Activated naive CD8-positive, alpha-beta T cell treated with anti-CD3 and anti-CD28 coated beads, Interleukin-2, amount 50 U/mL, for 24 hours (primary cell): ENCODE measurements at regions not wholly inside any gene's neighbourhood (a gene's known extent, or its start where the extent isn't known, plus 50 kb on each side); places are given as distances from the start of the nearest gene placed in this dataset.
"Not testable (repeated sequence)": the region's sequence is repeated elsewhere in the genome, so short reads cannot be mapped to it uniquely, and the experiment has no call there.

Experiments used
- ATAC-seq: fragments of 150-1000 bp; cut with Tn5 transposase; one replicate; pipeline ENCODE4 v1.10.0; 2021
- DNase-seq: peaks from one replicate; pipeline ENCODE4 v3.0.0; 2021
- H3K27ac Mint-ChIP-seq: one replicate; pipeline ENCODE4 v1.8.0; 2021; ENCODE audit warnings: mild to moderate bottlenecking, mixed read lengths
- H3K27me3 Mint-ChIP-seq: one replicate; pipeline ENCODE4 v1.8.0; 2021; ENCODE audit warnings: mixed read lengths
- H3K36me3 Mint-ChIP-seq: one replicate; pipeline ENCODE4 v1.8.0; 2021; ENCODE audit warnings: low read depth, mixed read lengths
- H3K4me1 Mint-ChIP-seq: one replicate; pipeline ENCODE4 v1.8.0; 2021; ENCODE audit warnings: mixed read lengths
- H3K4me3 Mint-ChIP-seq: one replicate; pipeline ENCODE4 v1.8.0; 2021; ENCODE audit warnings: mild to moderate bottlenecking, moderate library complexity, mixed read lengths
- H3K9me3 Mint-ChIP-seq: one replicate; pipeline ENCODE4 v1.8.0; 2021; ENCODE audit warnings: mixed read lengths

GRCh38 chr4:23022032-23022431 is 329.3 kb downstream of the GBA3 start:
- H3K9me3 Mint-ChIP-seq, result peaks cover 5% of the 10 kb centered on the region
- no peaks in the 10 kb centered on the region for H3K27me3 Mint-ChIP-seq
- no peaks in the 10 kb centered on the region for H3K4me1 Mint-ChIP-seq
- ATAC-seq (no peak), DNase-seq (no peak)
- H3K4me3 Mint-ChIP-seq, result no peak overlapping the region
- no peaks in the 10 kb centered on the region for H3K36me3 Mint-ChIP-seq
- H3K27ac Mint-ChIP-seq, result no peak overlapping the region

GRCh38 chr4:23021040-23021439 is 328.3 kb downstream of the GBA3 start:
- Mint-ChIP-seq H3K4me3 (no peak overlapping the region), H3K27me3 (no peaks in the 10 kb centered on the region), H3K27ac (no peak overlapping the region), H3K36me3 (no peaks in the 10 kb centered on the region), H3K9me3 (peaks cover 5% of the 10 kb centered on the region), H3K4me1 (no peaks in the 10 kb centered on the region)
- ATAC-seq, result no peak
- DNase-seq, result no peak

- not testable (repeated sequence) for DNase-seq, H3K9me3 Mint-ChIP-seq, H3K27ac Mint-ChIP-seq, H3K36me3 Mint-ChIP-seq, H3K27me3 Mint-ChIP-seq, H3K4me3 Mint-ChIP-seq, H3K4me1 Mint-ChIP-seq, ATAC-seq
Observed at GRCh38 chr4:23020399-23020798, 327.7 kb downstream of the GBA3 start.

- Mint-ChIP-seq H3K4me1 (no peaks in the 10 kb centered on the region), H3K9me3 (no peaks in the 10 kb centered on the region), H3K4me3 (no peak overlapping the region), H3K36me3 (no peaks in the 10 kb centered on the region), H3K27ac (no peak overlapping the region), H3K27me3 (peaks cover 3% of the 10 kb centered on the region)
- DNase-seq (no peak), ATAC-seq (no peak)
Observed at GRCh38 chr4:23016981-23017380, 324.2 kb downstream of the GBA3 start.

GRCh38 chr4:23015821-23016220 is 323.1 kb downstream of the GBA3 start:
- H3K9me3 Mint-ChIP-seq, result no peaks in the 10 kb centered on the region
- peaks cover 3% of the 10 kb centered on the region for H3K27me3 Mint-ChIP-seq

GRCh38 chr4:23009093-23009492 is 316.4 kb downstream of the GBA3 start:
- H3K4me3 Mint-ChIP-seq, result no peak overlapping the region
- no peaks in the 10 kb centered on the region for H3K4me1 Mint-ChIP-seq
- no peaks in the 10 kb centered on the region for H3K9me3 Mint-ChIP-seq
- DNase-seq (no peak), ATAC-seq (no peak)
- no peaks in the 10 kb centered on the region for H3K27me3 Mint-ChIP-seq
- no peak overlapping the region for H3K27ac Mint-ChIP-seq
- no peaks in the 10 kb centered on the region for H3K36me3 Mint-ChIP-seq

More at GRCh38 chr4:23015821-23016220, 323.1 kb downstream of the GBA3 start:
- no peak for DNase-seq
- no peaks in the 10 kb centered on the region for H3K36me3 Mint-ChIP-seq
- H3K4me3 Mint-ChIP-seq, result no peak overlapping the region
- no peak overlapping the region for H3K27ac Mint-ChIP-seq
- ATAC-seq, result no peak
- no peaks in the 10 kb centered on the region for H3K4me1 Mint-ChIP-seq

GRCh38 chr4:23006756-23007155 is 314.0 kb downstream of the GBA3 start:
- Mint-ChIP-seq H3K9me3 (no peaks in the 10 kb centered on the region), H3K27ac (no peak overlapping the region), H3K4me1 (no peaks in the 10 kb centered on the region), H3K36me3 (no peaks in the 10 kb centered on the region), H3K4me3 (no peak overlapping the region), H3K27me3 (no peaks in the 10 kb centered on the region)
- no peak for DNase-seq
- no peak for ATAC-seq

GRCh38 chr4:23005691-23006090 is 313.0 kb downstream of the GBA3 start:
- Mint-ChIP-seq H3K27me3 (no peaks in the 10 kb centered on the region), H3K27ac (no peak overlapping the region), H3K9me3 (no peaks in the 10 kb centered on the region), H3K36me3 (no peaks in the 10 kb centered on the region), H3K4me3 (no peak overlapping the region), H3K4me1 (no peaks in the 10 kb centered on the region)
- DNase-seq, result no peak
- ATAC-seq, result no peak

GRCh38 chr4:23001478-23001877 is 308.7 kb downstream of the GBA3 start:
- Mint-ChIP-seq H3K4me3 (no peak overlapping the region), H3K36me3 (no peaks in the 10 kb centered on the region), H3K27me3 (no peaks in the 10 kb centered on the region), H3K27ac (no peak overlapping the region), H3K4me1 (no peaks in the 10 kb centered on the region), H3K9me3 (peaks cover 5% of the 10 kb centered on the region)
- no peak for DNase-seq
- no peak for ATAC-seq

- Mint-ChIP-seq H3K4me3 (no peak overlapping the region), H3K27ac (no peak overlapping the region), H3K27me3 (no peaks in the 10 kb centered on the region), H3K9me3 (peaks cover 5% of the 10 kb centered on the region), H3K4me1 (no peaks in the 10 kb centered on the region), H3K36me3 (no peaks in the 10 kb centered on the region)
- ATAC-seq (no peak), DNase-seq (no peak)
Observed at GRCh38 chr4:22999419-22999818, 306.7 kb downstream of the GBA3 start.

- H3K27ac Mint-ChIP-seq, result no peak overlapping the region
- no peaks in the 10 kb centered on the region for H3K4me1 Mint-ChIP-seq
Observed at GRCh38 chr4:22997358-22998224, 304.9 kb downstream of the GBA3 start.

GRCh38 chr4:22991576-22991975 is 298.8 kb downstream of the GBA3 start:
- no peak for DNase-seq
- no peak for ATAC-seq
- Mint-ChIP-seq H3K4me3 (no peak overlapping the region), H3K9me3 (no peaks in the 10 kb centered on the region), H3K27ac (no peak overlapping the region), H3K36me3 (no peaks in the 10 kb centered on the region), H3K4me1 (no peaks in the 10 kb centered on the region), H3K27me3 (no peaks in the 10 kb centered on the region)

More at GRCh38 chr4:22997358-22998224, 304.9 kb downstream of the GBA3 start:
- Mint-ChIP-seq H3K9me3 (peaks cover 5% of the 10 kb centered on the region), H3K4me3 (no peak overlapping the region), H3K27me3 (no peaks in the 10 kb centered on the region), H3K36me3 (no peaks in the 10 kb centered on the region)
- no peak for ATAC-seq
- no peak for DNase-seq

- ATAC-seq (no peak), DNase-seq (no peak)
- Mint-ChIP-seq H3K27ac (no peak overlapping the region), H3K36me3 (no peaks in the 10 kb centered on the region), H3K27me3 (no peaks in the 10 kb centered on the region), H3K9me3 (peaks cover 8% of the 10 kb centered on the region), H3K4me1 (no peaks in the 10 kb centered on the region), H3K4me3 (no peak overlapping the region)
Observed at GRCh38 chr4:22988526-22988925, 295.8 kb downstream of the GBA3 start.

GRCh38 chr4:22987870-22988269 is 295.1 kb downstream of the GBA3 start:
- Mint-ChIP-seq H3K27ac (no peak overlapping the region), H3K4me3 (no peak overlapping the region), H3K36me3 (no peaks in the 10 kb centered on the region), H3K9me3 (peaks cover 8% of the 10 kb centered on the region), H3K27me3 (no peaks in the 10 kb centered on the region), H3K4me1 (no peaks in the 10 kb centered on the region)
- ATAC-seq, result no peak
- DNase-seq, result no peak

- peaks cover 13% of the 10 kb centered on the region for H3K9me3 Mint-ChIP-seq
- H3K4me1 Mint-ChIP-seq, result no peaks in the 10 kb centered on the region
- DNase-seq (no peak), ATAC-seq (no peak)
- H3K27me3 Mint-ChIP-seq, result no peaks in the 10 kb centered on the region
- no peaks in the 10 kb centered on the region for H3K36me3 Mint-ChIP-seq
- H3K4me3 Mint-ChIP-seq, result no peak overlapping the region
- H3K27ac Mint-ChIP-seq, result no peak overlapping the region
Observed at GRCh38 chr4:22986881-22987280, 294.1 kb downstream of the GBA3 start.
